Heart left ventricle (tissue), 13 donors: ENCODE measurements at regions not wholly inside any gene's neighbourhood (a gene's known extent, or its start where the extent isn't known, plus 50 kb on each side); places are given as distances from the start of the nearest gene placed in this dataset.

Experiments used
- POLR2A ChIP-seq, 2 donors: fragments of 450-650 bp; IDR thresholded peaks; one replicate each; pipeline ENCODE4 v1.6.1; 2017; ENCODE audit warnings: antibody characterized with exemption in 2 of 2, mild to moderate bottlenecking in 2 of 2, moderate library complexity in 2 of 2
- TF ChIP-seq, protein P1 (sequence below), 12 donors: fragments of 200-600 bp; sonication (generic) in 4 of 12; IDR thresholded peaks; one replicate each; pipeline versions ENCODE4 v1.5.0 to v1.8.0; 2018 to 2022; ENCODE audit warnings: antibody characterized with exemption in 12 of 12, mild to moderate bottlenecking in 5 of 12
- donor health status: ischemic (EF 13 %, LVEDD 7.1; RV severe dilation, severe dysfunction).
- donor health status: DM: no; HTN: yes; CAD: no.
- donor health status: DM: no; HTN: no; CAD: no.
- donor health status: ischemic (EF 25% LVEDD 6.9; RV normal size, moderate dysfunction).
- donor health status: ischemic (EF 25% LVEDD 5.7; RV mildly dilated, moderate dysfunction).
- donor health status: ischemic (EF 35%, LVEDD 5.7; RV mildly dilated, moderate dysfunction).
- donor health status: nonischemic (EF 11% LVEDD 7.7; RV severe dilation, severe dysfunction).
- donor health status: DM: yes; HTN: yes; CAD: no.
- donor health status: PGD.
- donor health status: ischemic (EF 29% LVEDD 5.4; RV normal size, mild dysfunction).
- donor health status: nonischemic (EF 23%, LVEDD 6.1; RV moderate dilation, normal function).

DNA sequence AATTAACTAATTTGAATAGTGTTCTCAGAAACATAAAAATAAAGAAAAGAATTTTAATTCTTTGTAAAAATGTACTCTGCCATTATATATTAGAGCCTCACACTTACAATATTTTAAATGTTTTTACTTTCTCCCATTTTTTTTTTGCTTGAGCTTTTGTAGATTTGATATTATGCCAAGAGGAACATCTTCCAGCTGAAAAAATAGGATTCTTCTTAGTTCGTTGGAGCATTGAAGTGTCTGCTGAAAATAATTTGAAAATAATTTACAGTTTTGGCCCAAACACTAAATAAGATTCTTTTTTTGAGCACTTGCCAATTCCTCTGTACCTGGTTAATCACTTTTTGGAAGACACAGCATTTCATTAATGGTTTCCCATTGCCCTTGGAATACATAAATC lies 175.0 kb upstream of the COL11A1 start:
- TF ChIP-seq, protein P1, sequence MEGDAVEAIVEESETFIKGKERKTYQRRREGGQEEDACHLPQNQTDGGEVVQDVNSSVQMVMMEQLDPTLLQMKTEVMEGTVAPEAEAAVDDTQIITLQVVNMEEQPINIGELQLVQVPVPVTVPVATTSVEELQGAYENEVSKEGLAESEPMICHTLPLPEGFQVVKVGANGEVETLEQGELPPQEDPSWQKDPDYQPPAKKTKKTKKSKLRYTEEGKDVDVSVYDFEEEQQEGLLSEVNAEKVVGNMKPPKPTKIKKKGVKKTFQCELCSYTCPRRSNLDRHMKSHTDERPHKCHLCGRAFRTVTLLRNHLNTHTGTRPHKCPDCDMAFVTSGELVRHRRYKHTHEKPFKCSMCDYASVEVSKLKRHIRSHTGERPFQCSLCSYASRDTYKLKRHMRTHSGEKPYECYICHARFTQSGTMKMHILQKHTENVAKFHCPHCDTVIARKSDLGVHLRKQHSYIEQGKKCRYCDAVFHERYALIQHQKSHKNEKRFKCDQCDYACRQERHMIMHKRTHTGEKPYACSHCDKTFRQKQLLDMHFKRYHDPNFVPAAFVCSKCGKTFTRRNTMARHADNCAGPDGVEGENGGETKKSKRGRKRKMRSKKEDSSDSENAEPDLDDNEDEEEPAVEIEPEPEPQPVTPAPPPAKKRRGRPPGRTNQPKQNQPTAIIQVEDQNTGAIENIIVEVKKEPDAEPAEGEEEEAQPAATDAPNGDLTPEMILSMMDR (IDR thresholded peaks at IDR 0.05): no peak
- TF ChIP-seq POLR2A (IDR thresholded peaks at IDR 0.05): no peak
